Hematopoietic multipotent progenitor cell treated with erythropoietin and hydrocortisone succinate and interleukin-3 and kit ligand, for 4 days (in vitro differentiated cells): ENCODE measurements at regions not wholly inside any gene's neighbourhood (a gene's known extent, or its start where the extent isn't known, plus 50 kb on each side); places are given as distances from the start of the nearest gene placed in this dataset.
"Not testable (repeated sequence)": the region's sequence is repeated elsewhere in the genome, so short reads cannot be mapped to it uniquely, and the experiment has no call there.

Experiments
- DNase-seq: peaks from one replicate; pipeline ENCODE4 v3.0.0-alpha.2; 2015

DNA sequence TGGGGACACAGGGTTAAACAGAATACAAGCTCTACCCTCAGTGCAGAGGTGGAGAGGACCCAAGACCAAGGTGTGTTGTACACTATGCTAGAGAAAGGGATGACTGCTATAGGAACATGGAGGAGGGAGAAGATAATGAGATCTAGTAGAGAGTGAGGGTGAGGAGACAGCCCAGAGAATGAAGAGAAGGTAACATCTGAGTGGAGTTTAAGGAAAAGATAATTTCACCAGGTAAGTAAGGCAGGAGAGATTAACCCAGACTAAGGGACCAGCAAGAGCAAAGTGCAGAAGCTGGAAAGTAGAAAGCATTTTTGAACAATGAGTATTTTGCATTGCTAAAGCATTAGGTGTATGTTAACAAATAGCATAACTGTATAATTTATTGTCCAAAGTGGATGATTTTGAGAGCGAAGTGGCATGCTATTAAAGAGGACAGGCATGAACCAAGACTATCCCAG lies 128.8 kb downstream of the RASSF10 start:
- no peak for DNase-seq

DNA sequence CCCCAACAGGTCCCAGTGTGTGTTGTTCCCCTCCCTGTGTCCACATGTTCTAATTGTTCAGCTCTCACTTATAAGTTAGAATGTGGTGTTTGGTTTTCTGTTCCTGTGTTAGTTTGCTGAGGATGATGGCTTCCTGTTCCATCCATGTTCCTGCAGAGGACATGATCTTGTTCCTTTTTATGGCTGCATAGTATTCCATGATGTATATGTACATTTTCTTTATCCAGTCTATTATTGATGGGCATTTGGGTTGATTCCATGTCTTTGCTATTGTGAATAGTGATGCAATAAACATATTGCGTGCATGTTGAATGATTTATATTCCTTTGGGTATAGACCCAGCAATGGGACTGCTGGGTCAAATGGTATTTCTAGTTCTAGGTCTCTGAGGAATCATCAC lies 130.0 kb downstream of the RASSF10 start:
- DNase-seq = not testable (repeated sequence)

DNA sequence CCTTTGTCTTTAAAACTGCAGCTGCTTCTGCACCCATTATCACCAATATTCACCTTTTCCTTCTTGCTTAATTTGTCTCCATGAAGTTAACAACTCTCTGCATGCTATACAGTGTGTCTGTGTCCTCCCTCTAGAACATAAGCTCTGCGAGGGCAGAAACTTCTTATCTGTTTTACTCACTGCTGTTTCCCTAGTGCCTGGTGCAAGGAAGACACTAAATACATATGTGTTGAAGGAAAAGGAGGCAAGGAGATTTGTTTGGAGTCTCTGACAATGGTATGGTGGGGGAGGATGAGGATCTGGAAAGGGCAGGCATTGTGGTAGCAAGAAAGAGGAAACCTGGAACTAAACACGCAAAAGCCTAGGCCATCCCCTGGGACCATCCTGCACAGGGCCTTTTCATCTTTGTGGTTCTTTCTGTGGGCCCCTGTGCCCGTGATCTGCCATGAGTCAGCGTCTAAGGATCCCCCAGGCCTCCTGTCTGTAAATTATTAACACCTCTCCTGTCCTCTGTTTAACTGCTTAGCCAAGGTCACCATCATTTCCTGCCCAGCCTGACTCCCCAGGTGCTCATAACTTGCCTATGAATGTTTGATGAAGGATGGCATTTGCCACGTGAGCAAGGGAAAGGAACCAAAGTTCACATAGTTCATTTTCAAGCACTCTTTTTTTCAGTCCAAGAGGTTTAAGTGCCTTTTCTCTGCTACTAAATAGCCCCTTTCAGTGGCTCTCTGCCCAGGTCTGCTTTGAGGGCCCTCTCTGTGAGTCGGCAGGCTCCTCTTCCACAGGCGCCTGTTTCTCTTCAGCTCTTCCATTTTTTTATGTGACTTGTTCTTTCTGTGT lies 131.1 kb downstream of the RASSF10 start:
- no peak for DNase-seq

- DNase-seq = no peak
Measured at GRCh38 chr11:13140873-13141655, 131.9 kb downstream of the RASSF10 start.

DNA sequence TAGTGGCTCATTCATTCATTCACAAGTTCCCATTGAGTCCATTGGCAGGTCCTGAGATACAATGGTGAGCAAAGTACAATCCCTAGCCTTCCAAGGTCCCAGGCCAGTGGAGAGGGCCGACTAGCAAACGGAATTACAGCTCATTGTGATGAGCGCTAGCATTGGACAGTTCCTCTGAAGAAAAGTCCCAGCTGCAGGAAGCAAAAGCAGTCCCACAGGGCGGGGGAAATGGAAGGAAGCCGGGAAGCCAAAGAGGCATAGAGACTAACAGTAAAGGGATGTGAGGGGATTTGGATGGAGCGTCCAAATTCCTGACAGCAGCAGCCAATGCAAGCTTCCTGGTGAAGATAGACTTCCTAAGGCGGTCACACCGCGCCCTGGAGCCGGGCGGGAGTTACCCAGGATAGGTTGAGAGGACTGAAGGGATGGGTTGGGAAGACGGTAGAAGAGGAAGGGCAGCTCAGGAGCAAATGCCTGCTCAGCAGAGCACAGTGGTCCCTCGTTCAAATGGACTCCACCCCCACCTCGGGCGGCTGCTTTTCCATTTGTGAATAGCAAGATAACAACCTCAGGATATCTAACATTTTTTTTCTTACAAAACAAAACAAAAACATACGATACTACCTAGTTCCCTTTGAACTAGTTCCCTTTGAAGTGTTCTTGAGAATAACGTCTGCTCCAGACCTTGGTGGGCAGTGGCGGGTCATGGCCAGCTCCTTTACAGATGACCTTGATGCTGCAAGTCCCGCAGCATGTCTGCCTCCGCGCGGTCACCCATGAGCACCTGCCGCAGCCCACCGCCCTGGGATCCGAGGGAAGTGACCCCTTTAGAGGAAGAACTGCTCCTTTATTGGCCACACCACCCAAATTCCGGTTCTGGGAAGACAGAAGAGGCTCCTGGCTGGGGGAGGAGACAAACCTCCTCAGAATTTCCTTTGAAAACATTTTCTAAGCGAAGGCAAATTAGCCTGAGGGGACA lies 132.9 kb downstream of the RASSF10 start:
- DNase-seq = no peak

- no peak for DNase-seq
Measured at GRCh38 chr11:13143486-13144297, 133.9 kb upstream of the BMAL1 start.

- no peak for DNase-seq
Measured at GRCh38 chr11:13145461-13145860, 132.1 kb upstream of the BMAL1 start.

DNA sequence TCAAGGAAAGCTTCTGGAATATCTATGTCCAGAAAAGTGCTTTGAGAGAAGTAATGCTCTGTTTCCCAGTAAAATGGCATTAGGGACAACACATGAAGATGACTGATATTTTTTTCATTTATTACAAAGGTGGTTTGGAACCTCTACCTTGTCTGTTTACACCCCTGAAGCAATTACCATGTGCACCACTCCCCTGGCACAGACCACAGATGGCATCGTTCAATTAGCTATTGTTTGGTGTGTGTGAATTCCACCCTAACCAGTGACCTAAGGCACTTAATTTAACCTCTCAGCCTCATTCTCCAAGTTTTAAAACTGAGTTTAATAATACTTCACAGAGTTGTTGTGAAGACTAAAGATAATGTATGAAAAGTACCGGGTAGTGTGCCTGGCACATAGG lies 127.6 kb upstream of the BMAL1 start:
- no peak for DNase-seq

GRCh38 chr11:13150487-13150886 lies 127.1 kb upstream of the BMAL1 start:
- DNase-seq = no peak

- DNase-seq = no peak
Measured at GRCh38 chr11:13152264-13152663, 125.3 kb upstream of the BMAL1 start.

GRCh38 chr11:13152736-13153541 lies 124.7 kb upstream of the BMAL1 start:
- peak; percentile 42 for DNase-seq

- DNase-seq = not testable (repeated sequence)
Measured at GRCh38 chr11:13154374-13154773, 123.2 kb upstream of the BMAL1 start.

GRCh38 chr11:13160346-13160745 lies 117.2 kb upstream of the BMAL1 start:
- no peak for DNase-seq

- no peak for DNase-seq
Measured at GRCh38 chr11:13160806-13161205, 116.8 kb upstream of the BMAL1 start.

DNA sequence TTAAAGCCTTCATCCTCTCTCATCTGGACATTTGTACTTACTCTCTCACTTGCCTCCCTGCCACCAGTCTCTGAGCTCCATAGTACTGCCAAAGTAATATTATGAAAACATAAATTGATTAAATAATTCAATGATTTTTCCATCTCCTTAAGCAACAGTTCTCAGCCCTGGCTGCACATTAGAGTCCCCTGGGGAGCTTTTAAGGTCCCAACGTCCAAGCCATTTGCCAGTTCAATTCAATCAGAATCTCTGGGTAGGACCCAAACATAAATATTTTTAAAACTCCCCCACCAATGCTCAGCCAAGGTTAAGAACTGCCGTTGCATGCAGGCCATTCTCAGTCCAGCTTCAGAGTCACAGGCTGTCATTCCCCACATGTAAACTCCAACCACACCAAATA lies 114.4 kb upstream of the BMAL1 start:
- DNase-seq = no peak

DNA sequence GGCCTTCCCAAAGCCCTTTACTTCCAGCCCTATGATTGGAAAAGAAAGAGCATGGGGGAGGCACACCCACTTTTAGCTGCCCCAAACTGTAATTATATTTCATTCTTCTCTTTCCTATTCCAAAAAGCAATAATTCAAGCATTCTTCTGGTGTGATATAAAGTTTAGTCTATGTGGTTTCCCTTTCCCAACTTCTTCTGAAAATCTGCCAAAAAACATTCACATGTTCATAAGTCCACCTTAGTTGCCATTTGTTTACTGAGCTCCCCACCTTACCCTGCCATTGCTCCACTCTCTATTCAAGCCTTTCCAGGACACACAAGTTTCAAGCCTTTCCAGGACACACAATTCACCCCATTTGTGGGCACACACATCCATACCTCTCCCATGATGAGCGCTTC lies 111.6 kb upstream of the BMAL1 start:
- no peak for DNase-seq

- no peak for DNase-seq
Measured at GRCh38 chr11:13168271-13168670, 109.3 kb upstream of the BMAL1 start.

DNA sequence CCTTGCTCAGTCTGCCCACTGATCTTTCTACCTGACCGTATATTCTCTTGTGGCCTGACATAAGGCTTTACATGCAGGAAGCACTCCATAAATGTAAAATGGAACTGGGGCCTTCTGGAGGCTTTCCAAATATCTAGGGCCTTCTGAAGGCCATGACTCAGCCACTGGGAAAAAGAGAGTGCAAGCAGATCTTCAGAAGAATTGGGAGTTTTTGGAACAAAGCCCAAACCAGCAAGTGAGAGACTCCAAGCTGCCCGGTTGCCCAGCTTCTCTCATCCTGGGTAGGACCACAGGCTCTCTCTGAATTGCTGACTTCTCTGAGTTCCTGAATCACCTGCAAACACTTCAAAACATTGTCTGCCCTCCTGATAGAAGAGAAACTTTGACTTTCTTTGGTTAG lies 107.9 kb upstream of the BMAL1 start:
- no peak for DNase-seq

- no peak for DNase-seq
Measured at GRCh38 chr11:13174090-13174489, 103.5 kb upstream of the BMAL1 start.

DNA sequence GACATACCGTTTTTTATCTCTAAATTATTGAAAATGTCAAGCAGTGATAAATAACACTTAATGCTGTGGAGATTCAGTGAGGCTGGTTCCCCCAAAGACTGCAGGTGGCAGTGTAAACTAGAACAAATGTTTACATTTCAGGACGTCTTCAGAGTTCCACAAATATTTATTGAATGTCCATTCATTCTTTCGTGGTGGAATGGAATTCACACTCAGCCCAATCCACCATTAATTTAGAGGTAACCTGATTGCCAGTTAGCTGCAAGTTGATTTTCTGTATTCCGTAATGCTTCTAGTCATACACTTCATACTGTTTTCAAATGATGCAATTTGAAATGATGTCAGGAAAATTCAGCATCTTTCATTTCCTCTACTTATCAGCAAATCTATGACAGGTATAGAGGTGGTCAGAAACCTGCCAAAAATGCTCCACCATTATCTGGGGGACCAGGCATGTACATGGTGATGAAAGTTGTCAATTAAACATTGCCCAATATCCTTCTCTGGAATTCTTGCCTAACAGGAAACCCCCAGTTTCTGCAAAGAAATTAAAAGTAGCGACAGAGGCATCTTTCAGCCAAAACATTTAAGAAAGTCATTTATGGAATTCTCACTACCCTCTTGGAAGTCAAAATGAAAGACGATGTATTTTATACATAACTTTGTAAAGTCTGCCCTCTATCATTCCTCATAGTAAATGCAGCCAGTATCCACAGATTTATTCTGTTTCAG lies 94.3 kb upstream of the BMAL1 start:
- DNase-seq = peak; percentile 63
